ENCODE measurements at regions not wholly inside any gene's neighbourhood (a gene's known extent, or its start where the extent isn't known, plus 50 kb on each side); places are given as distances from the start of the nearest gene placed in this dataset.

GRCh38 chr4:28462766-28463700, 1602.4 kb downstream of the STIM2 start:
- TF ChIP-seq CTCF (IDR thresholded peaks at IDR 0.05) (no peak), POLR2A (IDR thresholded peaks at IDR 0.05) (no peak), POLR2AphosphoS5 (IDR thresholded peaks at IDR 0.05) (no peak)
